Head of caudate nucleus (tissue), 42 donors: ENCODE measurements at regions not wholly inside any gene's neighbourhood (a gene's known extent, or its start where the extent isn't known, plus 50 kb on each side); places are given as distances from the start of the nearest gene placed in this dataset.
"Not testable (repeated sequence)": the region's sequence is repeated elsewhere in the genome, so short reads cannot be mapped to it uniquely, and the experiment has no call there.

Experiments used
- DNase-seq, 42 donors: peaks; one replicate each; pipeline versions ENCODE4 v3.0.0 to v3.0.0-alpha.2; 2020 to 2021; ENCODE audit warnings: mixed read lengths in 7 of 42
- intact Hi-C: fragments of 100-400 bp; cut with DNase I; formaldehyde crosslinking; loops from one replicate; pipeline ENCODE4 v1.15.0; 2022

DNA sequence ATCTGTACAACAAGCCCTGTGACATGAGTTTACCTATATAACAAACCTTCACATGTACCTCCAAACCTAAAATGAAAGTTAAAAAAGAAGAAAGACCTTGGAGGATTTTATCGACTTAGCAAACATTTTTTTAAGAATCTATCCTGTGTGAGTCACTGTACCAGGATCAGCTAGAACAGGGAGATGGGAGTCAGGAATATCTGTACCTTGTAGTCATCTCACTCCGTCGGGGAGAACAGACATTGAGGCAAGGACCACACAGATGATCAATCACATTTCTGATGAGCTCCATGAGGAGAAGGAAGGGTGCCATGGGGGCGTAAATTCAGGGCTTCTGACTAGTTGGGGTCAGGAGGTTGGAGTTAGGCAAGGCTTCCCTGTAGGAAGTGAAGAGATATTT, 310.6 kb downstream of the VRK1 start:
- DNase-seq: no peak
- intact Hi-C loops: no loop called here

DNA sequence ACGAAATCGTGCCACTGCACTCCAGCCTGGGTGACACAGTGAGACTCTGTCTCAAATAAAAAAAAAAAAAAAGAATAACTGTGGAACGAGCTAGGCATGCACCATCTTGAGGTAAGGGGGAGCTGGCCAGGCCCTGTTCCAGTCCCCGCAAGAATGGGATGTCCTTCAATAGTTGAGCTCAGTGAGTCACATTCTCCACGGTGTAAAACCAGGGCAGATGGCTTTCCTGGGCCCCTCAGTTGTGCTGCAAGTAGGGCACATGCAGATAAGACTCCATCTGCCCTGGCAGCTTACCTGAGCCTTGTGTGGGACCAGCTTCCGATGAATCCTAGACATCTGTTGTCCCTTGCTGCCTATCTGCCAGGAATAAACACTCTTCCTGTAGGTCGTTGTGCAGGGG, 312.1 kb downstream of the VRK1 start:
- intact Hi-C loops: no loop called here
- no peak for DNase-seq

DNA sequence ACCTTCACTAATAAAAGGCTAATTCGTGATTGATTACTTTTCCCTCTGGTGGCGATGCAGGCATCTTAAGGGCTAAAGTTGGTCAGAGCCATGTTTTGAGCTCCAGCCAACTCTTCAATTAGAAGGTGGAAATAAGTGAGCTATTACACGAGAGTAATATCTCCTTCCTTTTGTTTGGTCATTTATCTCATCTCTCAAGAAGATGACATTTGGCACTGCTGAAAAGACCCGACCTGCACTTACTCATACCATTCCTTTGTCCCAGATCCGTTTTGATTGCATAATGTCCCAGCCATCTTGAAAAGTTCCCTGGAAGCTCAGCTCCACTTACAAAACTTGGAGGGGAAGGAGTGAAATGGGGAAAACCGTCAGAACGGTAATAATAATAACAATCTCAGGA, 316.2 kb downstream of the VRK1 start:
- intact Hi-C loops: no loop called here
- no peak for DNase-seq

DNA sequence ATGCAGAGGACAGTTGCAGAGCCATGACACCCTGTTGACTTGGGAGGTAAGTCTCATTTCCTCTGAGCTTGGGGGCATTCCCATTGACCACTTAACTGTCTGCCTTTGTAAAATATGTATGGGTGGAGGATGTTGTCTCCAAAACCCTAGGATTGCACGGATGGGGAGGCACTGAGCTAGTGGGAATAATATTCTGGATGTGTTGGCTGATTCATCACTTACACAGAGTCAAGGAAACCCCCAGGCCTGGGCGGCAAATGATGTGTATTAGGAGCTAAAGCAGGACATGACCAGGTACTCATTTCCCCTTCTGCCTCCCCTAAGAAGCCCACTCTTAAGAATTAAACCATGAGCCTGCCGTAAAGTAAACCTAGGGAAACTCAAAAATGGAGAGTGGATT, 319.4 kb downstream of the VRK1 start:
- DNase-seq: no peak
- intact Hi-C loops: no loop called here

DNA sequence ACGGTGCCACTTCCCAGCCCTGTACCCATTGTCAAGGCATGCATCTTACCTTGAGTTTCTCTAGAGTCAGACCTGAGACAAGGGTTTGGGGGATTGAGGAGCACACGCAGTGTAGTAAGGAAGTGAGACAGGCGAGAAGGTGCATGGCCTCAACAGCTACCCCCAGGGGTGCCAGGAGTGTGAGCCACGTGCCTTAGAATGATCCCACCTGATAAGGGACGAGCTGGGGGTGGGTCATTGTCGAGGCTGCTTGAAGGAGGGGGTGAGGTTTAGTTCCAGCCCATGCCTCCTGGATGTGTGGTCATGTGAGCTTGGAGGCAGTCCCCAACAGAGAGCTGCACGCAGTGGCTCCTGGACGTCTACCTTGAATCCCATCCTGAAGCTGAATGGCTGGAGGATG, 320.5 kb downstream of the VRK1 start:
- DNase-seq: no peak
- intact Hi-C loops: no loop called here

DNA sequence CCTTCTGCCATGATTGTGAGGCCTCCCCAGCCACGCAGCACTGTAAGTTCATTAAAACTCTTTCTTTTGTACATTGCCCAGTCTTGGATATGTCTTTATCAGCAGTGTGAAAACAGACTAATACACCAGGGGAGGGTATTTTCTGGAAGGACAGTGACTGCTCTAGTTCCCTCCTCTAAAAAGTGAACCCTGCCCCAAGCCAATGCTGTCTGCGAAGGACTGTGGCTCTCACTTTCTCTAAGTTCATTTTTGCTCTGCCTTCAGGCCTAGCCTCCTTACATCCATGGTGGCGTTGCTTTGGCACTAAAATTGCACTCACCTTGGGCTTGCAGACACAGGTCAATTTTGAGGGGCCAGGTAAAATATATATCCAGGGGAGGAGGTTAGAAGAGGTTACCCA, 323.0 kb downstream of the VRK1 start:
- DNase-seq: no peak
- intact Hi-C loops: no loop called here

DNA sequence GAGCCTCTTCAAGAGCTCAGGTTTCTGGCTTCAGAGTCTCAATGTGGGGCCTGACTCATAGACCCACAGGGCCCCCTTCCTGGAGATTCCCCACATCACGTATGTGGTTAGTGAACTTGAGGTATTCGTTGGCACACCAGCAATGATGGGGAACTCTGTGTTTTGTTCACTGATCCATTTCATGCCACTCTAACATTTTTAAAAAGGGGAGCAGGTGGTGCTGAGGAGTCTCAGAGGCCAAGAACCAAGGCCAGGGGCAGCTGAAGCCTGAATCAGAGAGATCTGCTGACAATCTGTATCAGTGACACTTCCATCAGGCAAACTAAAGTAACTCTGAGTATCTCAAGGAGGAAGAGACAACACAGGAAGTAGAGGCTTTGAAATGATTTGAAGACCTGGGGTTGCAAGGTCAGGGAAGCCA, 323.4 kb downstream of the VRK1 start:
- intact Hi-C loops: no loop called here
- DNase-seq: no peak

DNA sequence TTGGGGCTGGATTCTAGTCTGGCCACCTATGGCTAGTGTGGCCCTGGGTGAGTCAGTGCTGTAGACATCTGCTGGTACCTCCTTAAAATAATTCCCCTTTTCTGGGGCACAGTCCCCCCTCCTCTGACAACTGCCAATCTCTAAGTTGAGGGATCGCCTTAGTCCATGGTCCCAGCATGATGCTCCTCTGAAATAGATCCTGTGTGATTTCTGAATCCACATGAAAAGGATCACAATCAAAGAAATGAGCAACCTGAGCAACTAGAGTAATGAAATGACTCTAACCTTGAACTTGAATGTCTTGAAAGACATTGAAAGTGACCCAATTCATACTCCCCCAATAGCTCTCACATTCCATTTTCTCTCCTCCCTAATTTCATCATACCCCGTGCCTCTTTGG, 332.5 kb downstream of the VRK1 start:
- intact Hi-C loops: no loop called here

DNA sequence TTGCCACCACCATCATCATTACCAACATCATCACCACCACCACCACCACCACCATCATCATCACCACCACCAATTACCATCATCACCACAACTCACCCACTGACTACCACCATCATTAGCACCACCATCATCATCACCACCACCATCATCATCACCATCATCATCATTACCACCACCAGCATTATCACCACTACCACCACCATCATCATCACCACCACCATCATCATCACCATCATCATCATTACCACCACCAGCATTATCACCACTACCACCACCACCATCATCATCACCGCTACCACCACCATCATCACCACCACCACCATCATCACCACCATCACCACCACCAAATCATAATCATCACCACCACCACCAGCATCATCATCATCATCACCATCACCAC, 338.7 kb downstream of the VRK1 start:
- intact Hi-C loops, DNase-seq: not testable (repeated sequence)

More for the DNA sequence above, 332.5 kb downstream of the VRK1 start:
- no peak for DNase-seq

DNA sequence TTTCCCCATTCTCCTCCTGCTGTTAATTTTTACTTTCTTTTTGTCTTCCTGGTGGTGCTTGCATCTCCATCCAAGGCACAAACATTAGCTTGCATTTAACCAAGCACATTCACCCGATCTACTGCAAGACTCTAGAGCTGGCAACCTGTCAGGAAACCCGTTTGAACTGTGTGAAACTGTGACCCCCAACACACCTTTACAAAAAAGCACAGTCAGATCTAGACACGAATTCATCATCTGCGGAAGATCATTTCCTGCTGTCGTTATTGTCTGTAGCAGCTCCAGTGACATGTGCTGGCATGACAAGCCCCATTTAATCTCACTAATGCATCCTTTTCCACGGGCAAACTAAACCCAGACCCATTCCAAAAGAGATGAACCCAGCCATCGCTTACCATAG, 340.5 kb downstream of the VRK1 start:
- DNase-seq: no peak
- intact Hi-C loops: no loop called here

DNA sequence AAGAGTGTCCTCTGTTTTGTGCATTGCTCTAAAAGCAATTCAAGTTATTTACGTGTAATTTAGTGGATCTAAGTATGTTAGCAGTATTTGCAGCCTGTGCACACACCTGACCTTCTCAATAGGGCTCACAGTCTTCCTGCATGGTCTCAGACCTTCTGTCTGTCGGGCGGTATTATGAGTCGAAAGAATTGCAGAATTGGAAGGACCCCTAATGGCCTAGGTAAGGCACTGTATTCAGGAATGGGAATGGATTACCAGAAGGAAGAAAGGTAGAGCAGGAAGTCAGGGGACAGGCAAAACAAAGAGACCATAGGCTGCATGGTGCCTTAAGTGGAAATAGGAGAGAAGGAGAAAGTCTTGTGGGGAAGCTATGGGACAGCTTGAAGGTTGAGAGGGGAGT, 341.6 kb downstream of the VRK1 start:
- peak in 1 of 42 donors; percentile 23 for DNase-seq
- intact Hi-C loops: no loop called here

DNA sequence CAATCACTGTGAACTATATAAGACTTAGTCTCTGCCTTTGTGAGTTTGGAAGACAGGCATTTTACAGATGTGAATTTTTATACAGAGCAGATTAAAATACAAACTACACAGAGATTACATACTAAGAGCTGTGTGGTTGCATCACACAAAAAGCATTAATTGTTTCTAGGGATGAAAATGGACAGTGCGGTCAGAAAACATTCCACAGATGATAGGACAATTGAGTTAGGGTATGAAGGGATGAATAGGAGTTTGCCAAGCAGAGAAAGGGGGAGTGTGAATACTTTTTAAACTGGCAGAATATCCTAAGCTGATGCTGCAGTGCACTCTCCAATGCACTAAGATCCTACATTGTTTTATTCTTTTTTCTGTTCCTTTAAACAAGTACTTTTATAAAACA, 345.8 kb downstream of the VRK1 start:
- intact Hi-C loops: no loop called here
- DNase-seq: no peak

DNA sequence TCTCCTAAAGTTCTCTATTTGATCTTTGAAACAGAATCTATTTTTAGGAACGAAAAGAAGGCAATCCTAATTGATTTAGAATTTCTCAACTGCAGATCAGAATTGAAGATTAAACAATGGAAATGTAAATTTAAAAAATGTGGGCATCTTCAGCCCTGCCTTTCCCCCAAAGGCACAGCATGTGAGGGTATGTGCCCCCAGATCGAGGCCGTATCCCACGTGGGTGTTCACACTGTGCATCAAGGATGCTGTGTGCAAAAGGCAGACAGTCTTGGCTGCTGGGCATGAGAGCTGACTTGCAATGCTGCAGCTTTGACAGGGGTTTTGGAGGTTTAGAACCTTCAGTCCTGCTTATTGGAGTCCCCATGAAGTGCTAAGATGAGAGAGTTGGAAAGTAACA, 346.3 kb downstream of the VRK1 start:
- peak in 38 of 42 donors; percentile 27 to 82 (median 56) for DNase-seq
- intact Hi-C loops: no loop called here

DNA sequence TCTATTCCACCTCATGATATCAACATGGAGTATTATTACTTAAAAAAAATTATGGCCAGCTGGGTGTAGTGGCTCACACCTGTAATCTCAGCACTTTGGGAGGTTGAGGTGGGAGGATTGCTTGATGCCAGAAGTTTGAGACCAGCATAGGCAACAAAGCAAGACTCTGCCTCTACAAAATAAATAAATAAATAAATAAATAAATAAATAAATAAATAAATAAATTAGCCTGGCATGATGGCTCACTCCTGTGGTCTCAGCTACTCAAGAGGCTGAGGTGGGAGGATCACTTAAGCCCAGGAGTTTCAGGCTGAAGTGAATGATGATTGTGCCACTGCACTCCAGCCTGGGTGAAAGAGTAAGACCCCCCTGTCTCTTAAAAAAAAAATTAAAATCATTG, 350.8 kb downstream of the VRK1 start:
- intact Hi-C loops, DNase-seq: not testable (repeated sequence)

DNA sequence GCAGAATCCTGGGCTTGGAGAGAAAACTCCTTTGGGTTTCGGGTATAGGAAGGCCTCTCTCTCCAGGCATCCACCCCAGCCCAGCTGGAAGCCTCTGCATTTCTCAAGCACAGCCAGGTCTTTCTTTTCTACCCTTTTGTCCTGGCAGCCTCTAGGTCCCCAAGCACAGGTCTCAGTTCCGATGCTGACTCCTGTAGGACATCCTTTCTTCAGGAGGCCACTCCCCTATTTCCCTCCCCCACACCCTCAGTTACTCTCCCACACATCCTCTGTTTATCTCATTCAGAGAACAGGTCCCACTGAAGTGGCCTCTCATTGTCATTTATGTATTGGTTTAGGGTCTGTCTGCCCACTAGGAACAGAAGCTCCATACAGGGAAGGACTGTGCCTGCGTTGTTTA, 352.6 kb downstream of the VRK1 start:
- intact Hi-C loops: no loop called here
- no peak for DNase-seq

DNA sequence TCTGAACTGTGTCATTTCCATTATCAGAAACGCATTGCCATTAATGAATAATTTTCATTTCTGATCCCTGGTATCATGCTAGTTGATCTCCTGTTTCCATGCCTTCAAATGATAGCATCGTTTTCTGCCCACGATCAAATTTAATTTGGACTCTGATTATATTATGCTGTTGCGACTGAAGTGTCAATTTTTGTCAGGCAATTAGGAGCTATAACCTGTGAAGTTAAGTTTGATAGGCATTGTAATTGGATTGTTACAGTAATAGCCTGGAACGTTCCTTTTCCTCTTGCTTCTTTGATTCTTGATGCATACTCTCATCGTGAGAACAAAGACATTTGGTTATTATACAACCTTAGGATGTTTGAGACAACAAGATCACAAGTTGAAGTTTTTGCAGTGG, 356.3 kb downstream of the VRK1 start:
- intact Hi-C loops: no loop called here
- no peak for DNase-seq

DNA sequence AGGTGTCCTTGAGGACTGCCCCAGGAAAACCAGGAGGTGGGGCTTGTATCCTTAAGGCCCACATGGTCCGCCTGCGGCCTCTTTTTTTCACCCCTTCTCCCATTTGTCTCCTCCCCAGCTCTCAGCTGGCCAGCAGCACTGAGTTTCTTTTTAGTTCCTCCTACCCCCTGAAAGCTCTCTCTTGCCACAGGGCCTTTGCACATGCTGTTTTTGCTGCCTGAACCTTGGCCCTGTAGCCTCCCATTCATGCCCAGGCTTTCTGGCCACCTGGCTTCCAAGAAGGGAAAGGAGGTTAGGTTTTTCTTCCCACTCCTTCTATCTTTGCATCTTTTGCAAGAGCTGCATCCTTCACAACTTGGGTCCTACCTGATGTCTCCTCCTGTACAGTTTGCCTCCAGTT, 358.1 kb downstream of the VRK1 start:
- intact Hi-C loops: no loop called here
- peak in 2 of 42 donors; percentile 25 to 42 for DNase-seq

DNA sequence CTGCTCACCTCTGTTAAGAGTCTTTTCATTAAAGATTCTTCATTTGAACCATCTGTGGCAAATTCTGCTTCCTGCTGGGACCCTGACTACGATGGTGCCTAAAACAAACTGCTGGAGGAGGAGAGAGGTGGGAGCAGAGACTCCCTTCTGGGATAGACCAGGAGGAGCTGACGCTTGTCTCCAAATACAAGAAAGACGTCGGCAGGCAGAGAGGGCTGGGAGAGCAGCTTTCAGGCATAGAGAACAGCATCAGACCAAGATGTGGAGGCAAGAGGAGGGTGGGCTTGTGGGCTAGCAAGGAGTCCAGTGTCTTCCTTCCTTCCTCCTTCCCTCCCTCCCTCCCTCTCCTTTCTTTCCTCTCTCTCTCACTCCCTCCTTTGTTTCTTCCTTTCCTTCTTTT, 358.6 kb downstream of the VRK1 start:
- peak in 10 of 42 donors; percentile 23 to 57 (median 36) for DNase-seq
- intact Hi-C loops: no loop called here

DNA sequence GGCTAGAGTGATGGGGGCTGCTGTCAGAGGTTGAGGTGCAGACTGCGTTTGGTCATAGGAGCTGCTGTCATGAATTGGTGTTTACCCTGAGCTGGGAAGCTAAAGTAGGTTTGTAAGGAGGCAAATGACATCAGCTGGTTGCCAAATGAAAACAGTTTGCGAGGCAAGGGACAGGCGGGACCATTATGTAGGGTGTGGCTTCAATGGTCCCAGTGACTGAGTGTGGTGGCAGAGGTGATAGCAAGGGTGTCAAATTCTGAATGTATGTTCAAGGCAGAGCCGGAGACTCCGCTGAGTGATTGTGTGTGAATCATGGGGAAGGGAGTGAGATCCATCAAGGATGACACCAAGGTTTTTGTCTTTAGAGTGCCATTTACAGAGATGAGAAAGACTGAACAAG, 359.5 kb downstream of the VRK1 start:
- DNase-seq: peak in 3 of 42 donors; percentile 19 to 45 (median 34)
- intact Hi-C loops: no loop called here

DNA sequence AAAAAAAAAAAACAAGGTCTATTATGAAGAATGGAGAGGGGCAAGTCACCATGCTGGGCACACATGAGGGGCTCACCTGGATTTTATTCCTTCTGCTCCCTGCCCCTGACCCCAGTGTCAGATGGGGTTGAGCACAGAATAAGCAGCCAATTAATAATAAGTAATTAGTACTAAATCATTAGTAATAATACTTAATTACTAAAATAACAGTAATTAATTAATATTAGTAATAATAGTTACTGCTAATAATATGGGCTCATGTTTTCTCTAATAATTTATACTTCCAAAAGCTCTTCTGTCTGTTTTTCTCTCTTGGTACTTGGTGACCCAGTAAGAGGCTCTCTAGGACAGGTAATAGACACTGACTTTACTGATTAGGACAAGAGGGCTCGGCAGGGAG, 360.9 kb downstream of the VRK1 start:
- DNase-seq: no peak
- intact Hi-C loops: no loop called here

DNA sequence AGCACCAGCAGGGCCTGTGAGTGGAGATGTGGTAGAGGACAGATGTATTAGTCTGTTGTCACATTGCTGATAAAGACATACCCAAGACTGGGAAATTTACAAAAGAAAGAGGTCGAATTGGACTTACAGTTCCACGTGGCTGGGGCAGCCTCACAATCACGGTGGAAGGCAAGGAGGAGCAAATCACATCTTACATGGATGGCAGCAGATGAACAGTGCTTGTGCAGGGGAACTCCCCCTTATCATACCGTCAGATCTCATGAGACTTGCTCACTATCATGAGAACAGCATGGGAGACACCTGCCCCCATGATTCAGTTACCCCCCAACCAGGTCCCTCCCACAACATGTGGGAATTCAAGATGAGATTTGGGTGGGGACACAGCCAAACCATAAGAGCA, 361.9 kb downstream of the VRK1 start:
- no peak for DNase-seq

DNA sequence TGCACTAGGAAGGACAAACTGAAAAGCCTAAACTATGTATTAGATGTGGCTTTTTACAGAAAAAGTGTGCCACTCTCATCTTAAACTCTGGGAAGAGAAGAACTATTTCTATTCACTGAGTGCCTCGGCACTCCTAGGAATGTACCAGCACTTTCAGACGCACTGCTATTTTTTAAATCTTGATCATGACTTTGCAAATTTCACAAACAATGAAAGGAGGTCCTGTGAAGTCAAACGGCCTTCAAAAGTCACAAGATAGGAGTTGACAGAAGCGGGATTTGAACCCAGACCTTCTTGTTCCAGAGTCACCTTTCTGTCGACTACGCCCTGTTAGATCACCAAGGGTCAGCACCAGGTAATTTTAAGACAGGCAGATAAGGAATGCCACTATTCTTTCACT, 365.4 kb downstream of the VRK1 start:
- DNase-seq: peak in 1 of 42 donors; percentile 22
- intact Hi-C loops: no loop called here

More for the DNA sequence above, 361.9 kb downstream of the VRK1 start:
- intact Hi-C loops: no loop called here
